ENCODE measurements at regions not wholly inside any gene's neighbourhood (a gene's known extent, or its start where the extent isn't known, plus 50 kb on each side); places are given as distances from the start of the nearest gene placed in this dataset.

- Histone ChIP-seq H3K4me1 (no peaks in the 10 kb centered on the region), H3K4me3 (no peak overlapping the region), H3K27ac (no peak overlapping the region), H3K36me3 (no peaks in the 10 kb centered on the region), H3K27me3 (no peaks in the 10 kb centered on the region), H3K9me3 (no peaks in the 10 kb centered on the region)
- TF ChIP-seq, protein P1, sequence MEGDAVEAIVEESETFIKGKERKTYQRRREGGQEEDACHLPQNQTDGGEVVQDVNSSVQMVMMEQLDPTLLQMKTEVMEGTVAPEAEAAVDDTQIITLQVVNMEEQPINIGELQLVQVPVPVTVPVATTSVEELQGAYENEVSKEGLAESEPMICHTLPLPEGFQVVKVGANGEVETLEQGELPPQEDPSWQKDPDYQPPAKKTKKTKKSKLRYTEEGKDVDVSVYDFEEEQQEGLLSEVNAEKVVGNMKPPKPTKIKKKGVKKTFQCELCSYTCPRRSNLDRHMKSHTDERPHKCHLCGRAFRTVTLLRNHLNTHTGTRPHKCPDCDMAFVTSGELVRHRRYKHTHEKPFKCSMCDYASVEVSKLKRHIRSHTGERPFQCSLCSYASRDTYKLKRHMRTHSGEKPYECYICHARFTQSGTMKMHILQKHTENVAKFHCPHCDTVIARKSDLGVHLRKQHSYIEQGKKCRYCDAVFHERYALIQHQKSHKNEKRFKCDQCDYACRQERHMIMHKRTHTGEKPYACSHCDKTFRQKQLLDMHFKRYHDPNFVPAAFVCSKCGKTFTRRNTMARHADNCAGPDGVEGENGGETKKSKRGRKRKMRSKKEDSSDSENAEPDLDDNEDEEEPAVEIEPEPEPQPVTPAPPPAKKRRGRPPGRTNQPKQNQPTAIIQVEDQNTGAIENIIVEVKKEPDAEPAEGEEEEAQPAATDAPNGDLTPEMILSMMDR (IDR thresholded peaks at IDR 0.05), result no peak
- TF ChIP-seq POLR2A (IDR thresholded peaks at IDR 0.05), result no peak
- DNase-seq, result no peak
Observed at GRCh38 chrX:117768861-117769604, 347.6 kb downstream of the KLHL13 start.

GRCh38 chrX:117765211-117765610, 351.4 kb downstream of the KLHL13 start:
- Histone ChIP-seq H3K9me3 (no peaks in the 10 kb centered on the region), H3K36me3 (no peaks in the 10 kb centered on the region), H3K4me3 (no peak overlapping the region), H3K27ac (no peak overlapping the region), H3K27me3 (no peaks in the 10 kb centered on the region), H3K4me1 (no peaks in the 10 kb centered on the region)
- DNase-seq, result no peak
- TF ChIP-seq, protein P1 (IDR thresholded peaks at IDR 0.05), result no peak
- TF ChIP-seq POLR2A (IDR thresholded peaks at IDR 0.05), result no peak

GRCh38 chrX:117752745-117753144, 363.9 kb downstream of the KLHL13 start:
- Histone ChIP-seq H3K4me3 (no peak overlapping the region), H3K36me3 (no peaks in the 10 kb centered on the region), H3K4me1 (no peaks in the 10 kb centered on the region), H3K9me3 (no peaks in the 10 kb centered on the region), H3K27me3 (no peaks in the 10 kb centered on the region), H3K27ac (no peak overlapping the region)
- TF ChIP-seq, protein P1 (IDR thresholded peaks at IDR 0.05), result no peak
- TF ChIP-seq POLR2A (IDR thresholded peaks at IDR 0.05), result no peak
- DNase-seq, result no peak

- no peaks in the 10 kb centered on the region for H3K4me1 ChIP-seq
- no peaks in the 10 kb centered on the region for H3K9me3 ChIP-seq
- no peaks in the 10 kb centered on the region for H3K36me3 ChIP-seq
- no peak overlapping the region for H3K4me3 ChIP-seq
- no peak for TF ChIP-seq POLR2A (IDR thresholded peaks at IDR 0.05)
- TF ChIP-seq, protein P1 (IDR thresholded peaks at IDR 0.05), result no peak
- no peaks in the 10 kb centered on the region for H3K27me3 ChIP-seq
- H3K27ac ChIP-seq, result no peak overlapping the region
- DNase-seq, result no peak
Observed at GRCh38 chrX:117751155-117751554, 365.5 kb downstream of the KLHL13 start.

DNA sequence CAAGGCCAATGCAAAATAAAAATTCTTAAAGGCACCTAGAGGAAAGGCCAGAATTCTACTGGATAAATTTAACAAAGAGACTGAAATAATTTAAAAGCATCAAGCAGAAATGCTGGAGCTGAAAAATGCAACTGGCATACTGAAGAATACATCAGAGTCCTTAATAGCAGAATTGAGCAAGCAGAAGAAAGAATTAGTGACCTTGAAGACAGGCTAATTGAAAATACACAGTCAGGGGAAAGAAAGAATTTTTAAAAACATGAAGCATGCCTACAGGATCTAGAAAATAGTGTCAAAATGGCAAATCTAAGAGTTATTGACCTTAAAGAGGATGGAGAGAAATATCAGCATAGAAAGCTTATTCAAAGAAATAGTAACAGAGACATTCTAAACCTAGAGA, 371.7 kb downstream of the KLHL13 start:
- no peaks in the 10 kb centered on the region for H3K4me1 ChIP-seq
- no peaks in the 10 kb centered on the region for H3K9me3 ChIP-seq
- TF ChIP-seq, protein P1 (IDR thresholded peaks at IDR 0.05), result no peak
- TF ChIP-seq POLR2A (IDR thresholded peaks at IDR 0.05), result no peak
- no peaks in the 10 kb centered on the region for H3K36me3 ChIP-seq
- no peak overlapping the region for H3K4me3 ChIP-seq
- no peaks in the 10 kb centered on the region for H3K27me3 ChIP-seq
- no peak for DNase-seq
- H3K27ac ChIP-seq, result no peak overlapping the region
